ENCODE measurements at regions not wholly inside any gene's neighbourhood (a gene's known extent, or its start where the extent isn't known, plus 50 kb on each side); places are given as distances from the start of the nearest gene placed in this dataset.

GRCh38 chr11:26843539-26843938 lies 121.7 kb upstream of the SLC5A12 start:
- DNase-seq (ENCODE audit: low read depth) = no peak
- ChIA-PET CTCF (no interaction called here), POLR2A (no interaction called here)
- no peak overlapping the region for H3K4me3 ChIP-seq (ENCODE audit: low read depth, low read length)
- H3K27me3 ChIP-seq (ENCODE audit: control insufficient read depth, insufficient read depth, low read length) = no peaks in the 10 kb centered on the region
- H3K36me3 ChIP-seq (ENCODE audit: control insufficient read depth, insufficient read depth, low read length) = no peaks in the 10 kb centered on the region
- TF ChIP-seq, protein P1, sequence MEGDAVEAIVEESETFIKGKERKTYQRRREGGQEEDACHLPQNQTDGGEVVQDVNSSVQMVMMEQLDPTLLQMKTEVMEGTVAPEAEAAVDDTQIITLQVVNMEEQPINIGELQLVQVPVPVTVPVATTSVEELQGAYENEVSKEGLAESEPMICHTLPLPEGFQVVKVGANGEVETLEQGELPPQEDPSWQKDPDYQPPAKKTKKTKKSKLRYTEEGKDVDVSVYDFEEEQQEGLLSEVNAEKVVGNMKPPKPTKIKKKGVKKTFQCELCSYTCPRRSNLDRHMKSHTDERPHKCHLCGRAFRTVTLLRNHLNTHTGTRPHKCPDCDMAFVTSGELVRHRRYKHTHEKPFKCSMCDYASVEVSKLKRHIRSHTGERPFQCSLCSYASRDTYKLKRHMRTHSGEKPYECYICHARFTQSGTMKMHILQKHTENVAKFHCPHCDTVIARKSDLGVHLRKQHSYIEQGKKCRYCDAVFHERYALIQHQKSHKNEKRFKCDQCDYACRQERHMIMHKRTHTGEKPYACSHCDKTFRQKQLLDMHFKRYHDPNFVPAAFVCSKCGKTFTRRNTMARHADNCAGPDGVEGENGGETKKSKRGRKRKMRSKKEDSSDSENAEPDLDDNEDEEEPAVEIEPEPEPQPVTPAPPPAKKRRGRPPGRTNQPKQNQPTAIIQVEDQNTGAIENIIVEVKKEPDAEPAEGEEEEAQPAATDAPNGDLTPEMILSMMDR (IDR thresholded peaks at IDR 0.05; ENCODE audit: insufficient read depth, low read depth, low read length) = no peak

DNA sequence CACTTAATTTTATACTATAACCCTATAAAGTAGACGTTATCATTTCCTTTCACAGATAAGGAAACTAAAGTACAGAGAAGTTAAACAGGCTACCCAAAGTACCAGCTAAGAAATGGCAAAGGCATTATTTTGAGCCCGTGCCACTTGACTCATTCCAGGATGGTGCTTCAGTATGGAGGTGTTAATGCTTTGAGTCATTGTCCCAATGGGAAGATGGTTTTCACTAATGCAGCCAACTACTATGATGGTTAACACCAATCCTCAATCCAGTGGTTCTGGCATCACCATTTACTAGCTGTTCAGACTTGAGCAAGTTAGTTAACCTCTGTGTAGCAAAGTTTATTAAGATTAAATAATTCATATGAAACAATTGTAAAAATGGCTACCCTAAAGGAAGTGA lies 123.1 kb upstream of the SLC5A12 start:
- Histone ChIP-seq H3K36me3 (ENCODE audit: control insufficient read depth, insufficient read depth, low read length) (no peaks in the 10 kb centered on the region), H3K4me3 (ENCODE audit: low read depth, low read length) (no peak overlapping the region), H3K27me3 (ENCODE audit: control insufficient read depth, insufficient read depth, low read length) (no peaks in the 10 kb centered on the region)
- no peak for DNase-seq (ENCODE audit: low read depth)
- POLR2A ChIA-PET = no interaction called here
- CTCF ChIA-PET = interaction anchor here (0.7 kb wide), 1 partner anchor 25 kb away, joined by 3 read pairs; no protein-coding TSS in a partner anchor
- TF ChIP-seq, protein P1 (IDR thresholded peaks at IDR 0.05; ENCODE audit: insufficient read depth, low read depth, low read length) = no peak

DNA sequence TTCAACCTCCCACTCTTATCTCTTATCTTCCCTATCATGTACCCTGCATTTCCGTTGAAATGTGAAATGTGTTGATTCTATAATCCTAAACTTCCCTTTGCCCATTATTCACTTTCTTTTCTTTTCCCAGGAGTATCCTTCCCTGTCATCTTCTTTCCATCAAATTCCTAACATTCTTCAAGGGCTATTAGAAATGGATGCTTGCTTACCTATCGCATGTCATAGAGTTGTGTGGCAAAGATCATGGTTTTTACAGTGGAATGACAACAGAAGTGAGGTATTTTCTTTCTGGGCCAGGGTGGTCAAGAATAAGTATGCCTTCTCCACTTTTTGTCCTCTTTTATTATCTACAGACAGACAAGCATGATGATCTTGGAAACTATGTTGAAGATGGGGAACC lies 124.4 kb upstream of the SLC5A12 start:
- DNase-seq (ENCODE audit: low read depth) = no peak
- ChIA-PET CTCF (no interaction called here), POLR2A (interaction anchor here (0.5 kb wide), 1 partner anchor 15 kb away, joined by 3 read pairs; no protein-coding TSS in a partner anchor)
- H3K4me3 ChIP-seq (ENCODE audit: low read depth, low read length) = no peak overlapping the region
- H3K27me3 ChIP-seq (ENCODE audit: control insufficient read depth, insufficient read depth, low read length) = no peaks in the 10 kb centered on the region
- H3K36me3 ChIP-seq (ENCODE audit: control insufficient read depth, insufficient read depth, low read length) = no peaks in the 10 kb centered on the region
- TF ChIP-seq, protein P1 (IDR thresholded peaks at IDR 0.05; ENCODE audit: insufficient read depth, low read depth, low read length) = no peak

DNA sequence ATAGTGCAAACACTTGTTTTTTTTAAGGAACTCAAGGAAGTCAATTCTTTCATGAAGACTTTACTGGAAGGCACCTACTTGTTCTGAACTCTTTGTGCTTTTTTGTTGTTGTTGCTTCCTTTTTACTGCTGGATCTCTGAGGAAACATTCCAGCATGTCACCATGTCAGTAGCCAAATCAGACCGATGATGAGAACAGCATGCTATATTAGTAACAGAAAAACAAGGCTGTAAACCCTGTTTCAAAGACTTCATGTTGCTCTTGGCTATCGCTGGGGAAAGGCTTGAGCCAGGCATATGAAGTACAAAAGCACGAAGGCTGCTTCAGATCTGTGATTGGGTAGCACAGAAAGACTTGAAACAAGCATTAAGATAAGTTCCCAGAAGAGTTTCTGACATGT lies 125.6 kb upstream of the SLC5A12 start:
- DNase-seq (ENCODE audit: low read depth) = no peak
- no peaks in the 10 kb centered on the region for H3K27me3 ChIP-seq (ENCODE audit: control insufficient read depth, insufficient read depth, low read length)
- TF ChIP-seq, protein P1 (IDR thresholded peaks at IDR 0.05; ENCODE audit: insufficient read depth, low read depth, low read length) = no peak
- no peak overlapping the region for H3K4me3 ChIP-seq (ENCODE audit: low read depth, low read length)
- CTCF ChIA-PET = no interaction called here
- POLR2A ChIA-PET = no interaction called here
- H3K36me3 ChIP-seq (ENCODE audit: control insufficient read depth, insufficient read depth, low read length) = no peaks in the 10 kb centered on the region

GRCh38 chr11:26847977-26848376 lies 126.1 kb upstream of the SLC5A12 start:
- H3K27me3 ChIP-seq (ENCODE audit: control insufficient read depth, insufficient read depth, low read length) = no peaks in the 10 kb centered on the region
- H3K36me3 ChIP-seq (ENCODE audit: control insufficient read depth, insufficient read depth, low read length) = no peaks in the 10 kb centered on the region
- ChIA-PET POLR2A (no interaction called here), CTCF (no interaction called here)
- TF ChIP-seq, protein P1 (IDR thresholded peaks at IDR 0.05; ENCODE audit: insufficient read depth, low read depth, low read length) = no peak
- H3K4me3 ChIP-seq (ENCODE audit: low read depth, low read length) = no peak overlapping the region
- DNase-seq (ENCODE audit: low read depth) = no peak

Measured in BJ (cell line).